ENCODE measurements at regions not wholly inside any gene's neighbourhood (a gene's known extent, or its start where the extent isn't known, plus 50 kb on each side); places are given as distances from the start of the nearest gene placed in this dataset.

GRCh38 chr18:68241881-68242280 lies 473.0 kb downstream of the TMX3 start:
- TF ChIP-seq EZH2phosphoT487 (IDR thresholded peaks at IDR 0.05; ENCODE audit: insufficient read depth, low read depth): no peak
- no peak for TF ChIP-seq EZH2 (IDR thresholded peaks at IDR 0.05; ENCODE audit: insufficient read depth, poor library complexity, severe bottlenecking)
- DNase-seq: no peak
- in situ Hi-C loops (cut with MboI): no loop called here

GRCh38 chr18:68234676-68235075 lies 480.2 kb downstream of the TMX3 start:
- no peak for DNase-seq
- H2AFZ ChIP-seq: no peak overlapping the region
- no peaks in the 10 kb centered on the region for H3K27me3 ChIP-seq (replicated peaks; ENCODE audit: insufficient read depth)
- H3K4me1 ChIP-seq (ENCODE audit: insufficient read depth): no peaks in the 10 kb centered on the region
- no peak overlapping the region for H3K4me3 ChIP-seq
- WGBS, 2 experiments (ENCODE audit: low coverage in 1 of 2, low lambda C conversion rate in 2 of 2, missing lambda C conversion rate in 2 of 2): 0 to 2% methylated on average over 2 of the region's 2 CpGs
- H4K20me1 ChIP-seq (ENCODE audit: insufficient read depth): no peaks in the 10 kb centered on the region
- in situ Hi-C loops (cut with MboI): no loop called here
- H3K4me2 ChIP-seq (ENCODE audit: unreplicated experiment): no peak overlapping the region
- no peak for TF ChIP-seq EZH2phosphoT487 (IDR thresholded peaks at IDR 0.05; ENCODE audit: insufficient read depth, low read depth)
- no peak for TF ChIP-seq EZH2 (IDR thresholded peaks at IDR 0.05; ENCODE audit: insufficient read depth, poor library complexity, severe bottlenecking)
- no peak overlapping the region for H3K9ac ChIP-seq
- no peaks in the 10 kb centered on the region for H3K9me2 ChIP-seq (ENCODE audit: insufficient read depth)
- no peaks in the 10 kb centered on the region for H3K36me3 ChIP-seq (ENCODE audit: low read depth)
- H3K9me3 ChIP-seq (ENCODE audit: low read depth): no peaks in the 10 kb centered on the region
- no peak overlapping the region for H3K27ac ChIP-seq
- H3K79me2 ChIP-seq (ENCODE audit: insufficient read depth): no peaks in the 10 kb centered on the region
- no peaks in the 10 kb centered on the region for H3F3A ChIP-seq (ENCODE audit: insufficient read depth)

More at GRCh38 chr18:68241881-68242280, 473.0 kb downstream of the TMX3 start:
- H4K20me1 ChIP-seq (ENCODE audit: insufficient read depth): no peaks in the 10 kb centered on the region
- H3F3A ChIP-seq (ENCODE audit: insufficient read depth): peaks cover 6% of the 10 kb centered on the region; the same call in 1 of the 2 replicates
- no peaks in the 10 kb centered on the region for H3K4me1 ChIP-seq (ENCODE audit: insufficient read depth)
- H3K9me3 ChIP-seq (ENCODE audit: low read depth): no peaks in the 10 kb centered on the region
- H3K36me3 ChIP-seq (ENCODE audit: low read depth): no peaks in the 10 kb centered on the region
- no peaks in the 10 kb centered on the region for H3K27me3 ChIP-seq (replicated peaks; ENCODE audit: insufficient read depth)
- H3K9ac ChIP-seq: no peak overlapping the region
- no peak overlapping the region for H2AFZ ChIP-seq
- no peak overlapping the region for H3K4me2 ChIP-seq (ENCODE audit: unreplicated experiment)
- no peaks in the 10 kb centered on the region; the same call in 1 of the 2 replicates for H3K9me2 ChIP-seq (ENCODE audit: insufficient read depth)
- H3K79me2 ChIP-seq (ENCODE audit: insufficient read depth): no peaks in the 10 kb centered on the region
- no peak overlapping the region for H3K27ac ChIP-seq
- H3K4me3 ChIP-seq: no peak overlapping the region

- H3K27ac ChIP-seq: no peak overlapping the region
- no peak overlapping the region for H3K9ac ChIP-seq
- H2AFZ ChIP-seq: no peak overlapping the region
- H3K9me2 ChIP-seq (ENCODE audit: insufficient read depth): no peaks in the 10 kb centered on the region
- H3K27me3 ChIP-seq (replicated peaks; ENCODE audit: insufficient read depth): no peaks in the 10 kb centered on the region
- H3K36me3 ChIP-seq (ENCODE audit: low read depth): no peaks in the 10 kb centered on the region
- no peaks in the 10 kb centered on the region for H4K20me1 ChIP-seq (ENCODE audit: insufficient read depth)
- H3F3A ChIP-seq (ENCODE audit: insufficient read depth): no peaks in the 10 kb centered on the region
- TF ChIP-seq EZH2phosphoT487 (IDR thresholded peaks at IDR 0.05; ENCODE audit: insufficient read depth, low read depth): no peak
- no peak for TF ChIP-seq EZH2 (IDR thresholded peaks at IDR 0.05; ENCODE audit: insufficient read depth, poor library complexity, severe bottlenecking)
- no peaks in the 10 kb centered on the region for H3K79me2 ChIP-seq (ENCODE audit: insufficient read depth)
- H3K4me3 ChIP-seq: no peak overlapping the region
- 91 to 96% methylated on average over 1 of the region's 1 CpG for WGBS, 2 experiments (ENCODE audit: low coverage in 1 of 2, low lambda C conversion rate in 2 of 2, missing lambda C conversion rate in 2 of 2)
- no peaks in the 10 kb centered on the region for H3K4me1 ChIP-seq (ENCODE audit: insufficient read depth)
- no peaks in the 10 kb centered on the region for H3K9me3 ChIP-seq (ENCODE audit: low read depth)
- in situ Hi-C loops (cut with MboI): no loop called here
- no peak overlapping the region for H3K4me2 ChIP-seq (ENCODE audit: unreplicated experiment)
- DNase-seq: no peak
These were observed 480.8 kb downstream of the TMX3 start for GRCh38 chr18:68234131-68234530.

- H3K36me3 ChIP-seq (ENCODE audit: low read depth): no peaks in the 10 kb centered on the region
- H3K9me2 ChIP-seq (ENCODE audit: insufficient read depth): no peaks in the 10 kb centered on the region
- no peak overlapping the region for H3K4me3 ChIP-seq
- TF ChIP-seq EZH2phosphoT487 (IDR thresholded peaks at IDR 0.05; ENCODE audit: insufficient read depth, low read depth): no peak
- H3K4me2 ChIP-seq (ENCODE audit: unreplicated experiment): no peak overlapping the region
- DNase-seq: no peak
- in situ Hi-C loops (cut with MboI): no loop called here
- no peaks in the 10 kb centered on the region for H3K27me3 ChIP-seq (replicated peaks; ENCODE audit: insufficient read depth)
- no peak overlapping the region for H3K27ac ChIP-seq
- H3K9ac ChIP-seq: no peak overlapping the region
- no peaks in the 10 kb centered on the region for H3K4me1 ChIP-seq (ENCODE audit: insufficient read depth)
- no peaks in the 10 kb centered on the region for H3K79me2 ChIP-seq (ENCODE audit: insufficient read depth)
- H4K20me1 ChIP-seq (ENCODE audit: insufficient read depth): no peaks in the 10 kb centered on the region
- H2AFZ ChIP-seq: no peak overlapping the region
- WGBS, 2 experiments (ENCODE audit: low coverage in 1 of 2, low lambda C conversion rate in 2 of 2, missing lambda C conversion rate in 2 of 2): 93 to 95% methylated on average over 1 of the region's 1 CpG
- H3K9me3 ChIP-seq (ENCODE audit: low read depth): no peaks in the 10 kb centered on the region
- no peaks in the 10 kb centered on the region for H3F3A ChIP-seq (ENCODE audit: insufficient read depth)
These were observed 481.9 kb downstream of the TMX3 start for GRCh38 chr18:68233018-68233417.

- no peaks in the 10 kb centered on the region for H4K20me1 ChIP-seq (ENCODE audit: insufficient read depth)
- no peaks in the 10 kb centered on the region for H3K9me2 ChIP-seq (ENCODE audit: insufficient read depth)
- in situ Hi-C loops (cut with MboI): no loop called here
- no peaks in the 10 kb centered on the region for H3K9me3 ChIP-seq (ENCODE audit: low read depth)
- H3K4me2 ChIP-seq (ENCODE audit: unreplicated experiment): no peak overlapping the region
- no peaks in the 10 kb centered on the region for H3F3A ChIP-seq (ENCODE audit: insufficient read depth)
- 78 to 85% methylated on average over 8 of the region's 8 CpGs for WGBS, 2 experiments (ENCODE audit: low coverage in 1 of 2, low lambda C conversion rate in 2 of 2, missing lambda C conversion rate in 2 of 2)
- no peaks in the 10 kb centered on the region for H3K36me3 ChIP-seq (ENCODE audit: low read depth)
- H3K4me1 ChIP-seq (ENCODE audit: insufficient read depth): no peaks in the 10 kb centered on the region
- TF ChIP-seq EZH2 (IDR thresholded peaks at IDR 0.05; ENCODE audit: insufficient read depth, poor library complexity, severe bottlenecking): no peak
- no peak for TF ChIP-seq EZH2phosphoT487 (IDR thresholded peaks at IDR 0.05; ENCODE audit: insufficient read depth, low read depth)
- no peak overlapping the region for H3K9ac ChIP-seq
- H2AFZ ChIP-seq: peak overlapping the region; percentile 17; the same call in 1 of the 2 replicates
- no peak overlapping the region for H3K27ac ChIP-seq
- H3K27me3 ChIP-seq (replicated peaks; ENCODE audit: insufficient read depth): no peaks in the 10 kb centered on the region
- no peak overlapping the region for H3K4me3 ChIP-seq
- H3K79me2 ChIP-seq (ENCODE audit: insufficient read depth): no peaks in the 10 kb centered on the region
- no peak for DNase-seq
These were observed 485.6 kb downstream of the TMX3 start for GRCh38 chr18:68229351-68229750.

All from GM23248 (cell line).